ENCODE measurements at regions not wholly inside any gene's neighbourhood (a gene's known extent, or its start where the extent isn't known, plus 50 kb on each side); places are given as distances from the start of the nearest gene placed in this dataset.
"Not testable (repeated sequence)": the region's sequence is repeated elsewhere in the genome, so short reads cannot be mapped to it uniquely, and the experiment has no call there.

DNA sequence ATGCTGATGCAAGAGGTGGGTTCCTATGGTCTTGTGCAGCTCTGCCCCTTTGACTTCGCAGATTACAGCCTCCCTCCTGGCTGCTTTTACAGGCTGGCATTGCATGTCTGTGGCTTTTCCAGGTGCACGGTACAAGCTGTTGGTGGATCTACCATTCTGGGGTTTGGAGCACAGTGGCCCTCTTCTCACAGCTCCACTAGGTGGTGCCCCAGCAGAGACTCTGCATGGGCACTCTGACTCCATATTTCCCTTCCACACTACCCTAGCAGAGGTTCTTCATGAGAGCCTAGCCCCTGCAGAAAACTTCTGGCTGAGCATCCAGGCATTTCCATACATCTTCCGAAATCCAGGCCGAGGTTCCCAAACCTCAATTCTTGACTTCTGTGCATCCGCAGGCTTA lies 989.0 kb downstream of the PLA2G4A start:
- Mint-ChIP-seq H3K36me3 (ENCODE audit: low read depth) (no peaks in the 10 kb centered on the region), H3K27ac (no peak overlapping the region), H3K9me3 (peaks cover 7% of the 10 kb centered on the region), H3K27me3 (ENCODE audit: low read depth) (no peaks in the 10 kb centered on the region), H3K4me1 (ENCODE audit: low read depth) (no peaks in the 10 kb centered on the region), H3K4me3 (no peak overlapping the region)

- Mint-ChIP-seq H3K4me1 (ENCODE audit: low read depth) (no peaks in the 10 kb centered on the region), H3K27me3 (ENCODE audit: low read depth) (no peaks in the 10 kb centered on the region), H3K27ac (no peak overlapping the region), H3K9me3 (peaks cover 7% of the 10 kb centered on the region), H3K4me3 (no peak overlapping the region), H3K36me3 (ENCODE audit: low read depth) (no peaks in the 10 kb centered on the region)
Measured at GRCh38 chr1:187819086-187819485, 990.3 kb downstream of the PLA2G4A start.

DNA sequence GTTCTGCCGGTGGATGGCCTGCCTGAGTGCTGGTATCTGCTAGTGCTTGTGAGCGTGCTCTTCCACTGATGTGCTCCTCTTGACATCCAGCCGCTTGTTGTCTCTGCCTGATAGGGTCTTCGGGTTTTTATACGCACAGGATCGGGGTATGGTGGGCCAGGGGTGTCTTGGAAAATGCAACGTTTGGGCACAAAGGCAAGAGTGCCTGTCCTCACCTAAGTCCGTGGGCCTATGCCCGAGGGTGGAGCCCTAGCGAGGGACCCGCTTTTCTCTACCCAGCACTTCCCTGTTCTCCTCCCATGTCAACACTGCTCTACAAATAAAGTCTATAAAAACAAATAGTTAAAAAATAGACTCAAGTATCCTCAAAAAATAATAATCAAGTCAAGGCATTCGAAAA lies 1007.8 kb downstream of the PLA2G4A start:
- no peak overlapping the region for H3K4me3 Mint-ChIP-seq
- H3K4me1 Mint-ChIP-seq (ENCODE audit: low read depth): no peaks in the 10 kb centered on the region
- peaks cover 5% of the 10 kb centered on the region for H3K9me3 Mint-ChIP-seq
- H3K27me3 Mint-ChIP-seq (ENCODE audit: low read depth): no peaks in the 10 kb centered on the region
- H3K36me3 Mint-ChIP-seq (ENCODE audit: low read depth): no peaks in the 10 kb centered on the region
- no peak overlapping the region for H3K27ac Mint-ChIP-seq

GRCh38 chr1:187837787-187838186 lies 1009.0 kb downstream of the PLA2G4A start:
- H3K27ac Mint-ChIP-seq: no peak overlapping the region
- no peaks in the 10 kb centered on the region for H3K4me1 Mint-ChIP-seq (ENCODE audit: low read depth)
- H3K4me3 Mint-ChIP-seq: no peak overlapping the region
- H3K27me3 Mint-ChIP-seq (ENCODE audit: low read depth): no peaks in the 10 kb centered on the region
- peaks cover 5% of the 10 kb centered on the region for H3K9me3 Mint-ChIP-seq
- no peaks in the 10 kb centered on the region for H3K36me3 Mint-ChIP-seq (ENCODE audit: low read depth)

- Mint-ChIP-seq H3K4me3 (no peak overlapping the region), H3K27me3 (ENCODE audit: low read depth) (no peaks in the 10 kb centered on the region), H3K9me3 (peaks cover 5% of the 10 kb centered on the region), H3K4me1 (ENCODE audit: low read depth) (no peaks in the 10 kb centered on the region), H3K27ac (no peak overlapping the region), H3K36me3 (ENCODE audit: low read depth) (no peaks in the 10 kb centered on the region)
Measured at GRCh38 chr1:187838335-187839293, 1009.9 kb downstream of the PLA2G4A start.

- no peaks in the 10 kb centered on the region for H3K4me1 Mint-ChIP-seq (ENCODE audit: low read depth)
- H3K4me3 Mint-ChIP-seq: no peak overlapping the region
- H3K36me3 Mint-ChIP-seq (ENCODE audit: low read depth): no peaks in the 10 kb centered on the region
- peaks cover 5% of the 10 kb centered on the region for H3K9me3 Mint-ChIP-seq
- no peaks in the 10 kb centered on the region for H3K27me3 Mint-ChIP-seq (ENCODE audit: low read depth)
- no peak overlapping the region for H3K27ac Mint-ChIP-seq
Measured at GRCh38 chr1:187839873-187840272, 1011.1 kb downstream of the PLA2G4A start.

DNA sequence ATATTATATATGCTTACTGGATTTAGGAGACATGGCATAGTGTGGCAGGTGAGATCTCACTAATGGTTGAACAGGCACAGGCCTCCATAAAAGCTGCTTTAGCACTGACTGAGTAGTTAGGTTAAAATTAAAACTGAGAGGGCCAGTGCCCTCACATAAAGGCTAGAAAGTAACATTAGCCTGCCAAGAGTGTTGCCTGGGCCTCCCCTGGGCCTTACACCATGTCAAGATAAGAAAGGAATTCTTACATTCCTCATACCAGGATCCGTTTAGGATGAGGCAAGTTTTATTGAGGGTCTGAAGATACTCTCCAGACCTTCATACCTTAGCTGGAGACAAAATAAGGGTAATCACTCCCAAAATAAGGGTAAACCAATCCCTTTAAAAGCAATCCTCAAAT lies 1011.8 kb downstream of the PLA2G4A start:
- Mint-ChIP-seq H3K4me3 (no peak overlapping the region), H3K27ac (no peak overlapping the region), H3K27me3 (ENCODE audit: low read depth) (no peaks in the 10 kb centered on the region), H3K36me3 (ENCODE audit: low read depth) (no peaks in the 10 kb centered on the region), H3K4me1 (ENCODE audit: low read depth) (no peaks in the 10 kb centered on the region), H3K9me3 (peaks cover 5% of the 10 kb centered on the region)

- H3K4me1 Mint-ChIP-seq (ENCODE audit: low read depth): no peaks in the 10 kb centered on the region
- H3K27ac Mint-ChIP-seq: no peak overlapping the region
- H3K4me3 Mint-ChIP-seq: no peak overlapping the region
- H3K27me3 Mint-ChIP-seq (ENCODE audit: low read depth): no peaks in the 10 kb centered on the region
- peaks cover 5% of the 10 kb centered on the region for H3K9me3 Mint-ChIP-seq
- no peaks in the 10 kb centered on the region for H3K36me3 Mint-ChIP-seq (ENCODE audit: low read depth)
Measured at GRCh38 chr1:187842406-187843165, 1013.8 kb downstream of the PLA2G4A start.

DNA sequence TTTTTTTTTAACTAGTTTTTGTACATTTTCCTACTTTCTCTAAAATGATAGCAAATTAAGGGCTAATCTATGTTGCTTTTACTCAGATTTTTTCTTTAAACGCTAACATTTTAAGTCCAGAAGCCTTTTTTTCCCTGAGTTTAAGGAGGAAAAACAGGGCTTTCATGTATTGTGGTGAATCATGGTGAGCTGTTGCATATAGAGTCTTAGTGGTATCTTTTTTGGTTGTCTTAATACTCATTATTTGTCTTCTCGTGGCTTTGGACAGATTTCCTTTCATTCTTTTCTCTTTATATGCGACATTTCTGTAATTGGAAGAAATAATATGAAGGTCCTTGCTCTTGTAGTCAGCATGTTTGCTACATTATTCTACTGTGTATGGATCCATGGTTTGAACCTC lies 1015.6 kb downstream of the PLA2G4A start:
- Mint-ChIP-seq H3K27ac (no peak overlapping the region), H3K36me3 (ENCODE audit: low read depth) (no peaks in the 10 kb centered on the region), H3K9me3 (peaks cover 5% of the 10 kb centered on the region), H3K27me3 (ENCODE audit: low read depth) (no peaks in the 10 kb centered on the region), H3K4me3 (no peak overlapping the region), H3K4me1 (ENCODE audit: low read depth) (no peaks in the 10 kb centered on the region)

DNA sequence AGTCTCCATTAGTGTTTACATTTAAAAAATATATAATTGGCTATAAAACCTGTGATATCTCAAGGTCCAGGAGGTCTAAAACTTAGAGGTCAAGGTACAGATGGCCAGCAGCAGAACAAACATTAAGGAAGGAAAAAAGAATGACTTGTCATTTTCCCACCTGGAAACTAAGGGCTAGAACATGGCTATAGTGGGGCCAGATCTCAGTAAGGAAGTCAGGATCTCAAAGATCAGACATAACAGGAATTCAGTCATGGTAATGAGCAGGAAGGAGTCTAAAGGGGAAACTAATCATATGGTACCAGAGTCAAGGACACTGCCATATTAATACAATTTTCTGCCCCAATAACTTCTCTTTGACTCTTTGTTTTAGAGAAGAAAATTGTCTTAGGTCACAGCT lies 1018.8 kb downstream of the PLA2G4A start:
- Mint-ChIP-seq H3K9me3 (peaks cover 11% of the 10 kb centered on the region), H3K4me3 (no peak overlapping the region), H3K27me3 (ENCODE audit: low read depth) (no peaks in the 10 kb centered on the region), H3K36me3 (ENCODE audit: low read depth) (no peaks in the 10 kb centered on the region), H3K4me1 (ENCODE audit: low read depth) (no peaks in the 10 kb centered on the region), H3K27ac (no peak overlapping the region)

- Mint-ChIP-seq H3K9me3 (peaks cover 11% of the 10 kb centered on the region), H3K27ac (no peak overlapping the region), H3K4me3 (no peak overlapping the region), H3K27me3 (ENCODE audit: low read depth) (no peaks in the 10 kb centered on the region), H3K4me1 (ENCODE audit: low read depth) (no peaks in the 10 kb centered on the region), H3K36me3 (ENCODE audit: low read depth) (no peaks in the 10 kb centered on the region)
Measured at GRCh38 chr1:187848321-187848720, 1019.6 kb downstream of the PLA2G4A start.

DNA sequence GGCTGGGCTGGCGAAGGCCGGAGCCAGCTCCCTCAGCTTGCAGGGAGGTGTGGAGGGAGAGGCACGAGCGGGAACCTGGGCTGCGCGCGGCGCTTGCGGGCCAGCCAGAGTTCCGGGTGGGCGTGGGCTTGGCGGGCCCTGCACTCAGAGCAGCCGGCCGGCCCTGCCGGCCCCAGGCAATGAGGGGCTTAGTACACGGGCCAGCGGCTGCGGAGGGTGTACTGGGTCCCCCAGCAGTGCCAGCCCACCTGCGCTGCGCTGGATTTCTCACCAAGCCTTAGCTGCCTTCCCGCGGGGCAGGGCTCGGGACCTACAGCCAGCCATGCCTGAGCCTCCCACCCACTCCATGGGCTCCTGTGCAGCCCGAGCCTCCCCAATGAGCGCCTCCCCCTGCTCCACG lies 1021.4 kb downstream of the PLA2G4A start:
- not testable (repeated sequence) for H3K27me3 Mint-ChIP-seq (ENCODE audit: low read depth); H3K27ac Mint-ChIP-seq; H3K4me3 Mint-ChIP-seq

GRCh38 chr1:187853505-187853904 lies 1024.8 kb downstream of the PLA2G4A start:
- no peaks in the 10 kb centered on the region for H3K36me3 Mint-ChIP-seq (ENCODE audit: low read depth)
- no peak overlapping the region for H3K27ac Mint-ChIP-seq
- H3K9me3 Mint-ChIP-seq: peaks cover 12% of the 10 kb centered on the region
- no peak overlapping the region for H3K4me3 Mint-ChIP-seq
- H3K27me3 Mint-ChIP-seq (ENCODE audit: low read depth): no peaks in the 10 kb centered on the region
- H3K4me1 Mint-ChIP-seq (ENCODE audit: low read depth): no peaks in the 10 kb centered on the region

More for the DNA sequence above, 1021.4 kb downstream of the PLA2G4A start:
- H3K9me3 Mint-ChIP-seq: peaks cover 11% of the 10 kb centered on the region
- not testable (repeated sequence) for H3K36me3 Mint-ChIP-seq (ENCODE audit: low read depth); H3K4me1 Mint-ChIP-seq (ENCODE audit: low read depth)

DNA sequence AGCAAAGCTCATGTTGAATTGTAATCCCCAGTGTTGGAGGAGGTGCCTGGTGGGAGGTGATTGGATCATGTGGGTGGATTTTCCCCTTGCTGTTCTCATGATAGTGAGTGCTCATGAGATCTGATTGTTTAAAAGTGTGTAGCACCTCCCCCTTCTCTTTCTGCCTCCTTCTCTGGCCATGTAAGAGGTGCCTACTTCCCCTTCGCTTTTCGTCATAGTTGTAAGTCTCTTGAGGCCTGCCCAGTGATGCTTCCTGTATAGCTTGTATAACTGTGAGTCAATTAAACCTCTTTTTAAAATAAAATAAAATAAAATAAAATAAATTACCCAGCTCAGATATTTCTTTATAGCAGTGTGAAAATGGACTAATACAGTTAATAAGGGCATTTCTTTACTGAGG lies 1025.7 kb downstream of the PLA2G4A start:
- H3K27me3 Mint-ChIP-seq (ENCODE audit: low read depth): no peaks in the 10 kb centered on the region
- no peaks in the 10 kb centered on the region for H3K36me3 Mint-ChIP-seq (ENCODE audit: low read depth)
- no peak overlapping the region for H3K27ac Mint-ChIP-seq
- no peaks in the 10 kb centered on the region for H3K4me1 Mint-ChIP-seq (ENCODE audit: low read depth)
- no peak overlapping the region for H3K4me3 Mint-ChIP-seq
- peaks cover 15% of the 10 kb centered on the region for H3K9me3 Mint-ChIP-seq

DNA sequence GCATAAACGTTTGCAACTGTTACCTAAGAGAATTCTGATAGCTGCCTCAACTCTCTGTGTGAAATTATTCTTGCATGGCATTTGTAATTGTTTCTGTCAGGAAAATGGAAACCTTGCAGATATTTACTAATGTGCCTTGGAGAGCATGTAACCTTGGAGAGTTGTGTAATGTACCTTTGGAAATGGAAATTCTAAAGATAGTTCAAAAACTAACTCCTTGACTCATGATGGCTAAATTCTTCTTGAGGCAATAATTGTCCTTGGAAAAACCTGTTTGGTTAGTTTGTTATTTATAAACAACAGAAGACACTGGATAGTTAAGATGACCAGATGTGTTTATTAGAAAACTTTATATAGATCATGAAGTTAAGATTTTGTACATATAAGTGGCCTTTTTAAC lies 1033.8 kb downstream of the PLA2G4A start:
- no peak overlapping the region for H3K4me3 Mint-ChIP-seq
- peaks cover 4% of the 10 kb centered on the region for H3K9me3 Mint-ChIP-seq
- no peak overlapping the region for H3K27ac Mint-ChIP-seq
- H3K27me3 Mint-ChIP-seq (ENCODE audit: low read depth): no peaks in the 10 kb centered on the region
- no peaks in the 10 kb centered on the region for H3K4me1 Mint-ChIP-seq (ENCODE audit: low read depth)
- H3K36me3 Mint-ChIP-seq (ENCODE audit: low read depth): no peaks in the 10 kb centered on the region

All from T-helper 1 cell treated with Interleukin-12 subunit alpha and Interleukin-12 subunit beta and Interleukin-4 antibody, amounts not matched to agents 30 μg/mL and 1 μg/mL, for 36 hours (primary cell).